SK-N-SH treated with all-trans-retinoic acid at 6 μM for 48 hours (cell line): ENCODE measurements at regions not wholly inside any gene's neighbourhood (a gene's known extent, or its start where the extent isn't known, plus 50 kb on each side); places are given as distances from the start of the nearest gene placed in this dataset.

ENCODE experiments used
- ATAC-seq: fragments of 200-7000 bp; cut with Tn5 transposase; 3 replicates; pipeline ENCODE4 v1.9.1; 2020; ENCODE audit warnings: mild to moderate bottlenecking, moderate library complexity
- ARNTL ChIP-seq: fragments of 450-650 bp; formaldehyde crosslinking; IDR thresholded peaks from 2 replicates; pipeline ENCODE4 v1.5.0; 2020; ENCODE audit warnings: low read depth, mild to moderate bottlenecking, moderate library complexity, borderline replicate concordance
- BACH2 ChIP-seq: fragments of 250-450 bp; sonication (Bioruptor Pico); IDR thresholded peaks from 2 replicates; pipeline ENCODE4 v1.9.0; 2021; ENCODE audit warnings: mild to moderate bottlenecking, borderline replicate concordance
- CSDC2 ChIP-seq: fragments of 250-450 bp; sonication (Bioruptor Pico); IDR thresholded peaks from 2 replicates; pipeline ENCODE4 v1.5.0; 2020; ENCODE audit warnings: mild to moderate bottlenecking, moderate library complexity
- ESRRG ChIP-seq: fragments of 250-450 bp; sonication (Bioruptor Pico); IDR thresholded peaks from 2 replicates; pipeline ENCODE4 v1.6.1; 2021; ENCODE audit warnings: mild to moderate bottlenecking
- GLIS3 ChIP-seq: fragments of 250-450 bp; sonication (Bioruptor Pico); IDR thresholded peaks from 2 replicates; pipeline ENCODE4 v1.5.0; 2020; ENCODE audit warnings: mild to moderate bottlenecking, moderate library complexity
- ISL1 ChIP-seq: fragments of 250-450 bp; sonication (Bioruptor Pico); IDR thresholded peaks from 2 replicates; pipeline ENCODE4 v2.1.2; 2022; ENCODE audit warnings: mild to moderate bottlenecking, moderate library complexity
- OSR1 ChIP-seq: fragments of 250-450 bp; sonication (Bioruptor Pico); IDR thresholded peaks from 2 replicates; pipeline ENCODE4 v1.8.0; 2022; ENCODE audit warnings: moderate library complexity, mild to moderate bottlenecking, inconsistent platforms
- SNAI2 ChIP-seq: fragments of 250-450 bp; sonication (Bioruptor Pico); IDR thresholded peaks from 2 replicates; pipeline ENCODE4 v1.5.0; 2020; ENCODE audit warnings: mild to moderate bottlenecking, moderate library complexity
- TCF4 ChIP-seq: fragments of 250-450 bp; sonication (Bioruptor Pico); IDR thresholded peaks from 2 replicates; pipeline ENCODE4 v1.8.0; 2021; ENCODE audit warnings: mild to moderate bottlenecking, moderate library complexity, borderline replicate concordance
- TOX ChIP-seq: fragments of 250-450 bp; sonication (Bioruptor Pico); IDR thresholded peaks from 2 replicates; pipeline ENCODE4 v1.8.0; 2021; ENCODE audit warnings: mild to moderate bottlenecking, moderate library complexity, borderline replicate concordance
- ZC3H10 ChIP-seq: fragments of 250-450 bp; sonication (Bioruptor Pico); IDR thresholded peaks from 2 replicates; pipeline ENCODE4 v1.5.1; 2021; ENCODE audit warnings: mild to moderate bottlenecking, moderate library complexity
- ZFP3 ChIP-seq: fragments of 250-450 bp; sonication (Bioruptor Pico); IDR thresholded peaks from 2 replicates; pipeline ENCODE4 v1.5.0; 2020; ENCODE audit warnings: mild to moderate bottlenecking, moderate library complexity
- ZNF565 ChIP-seq: fragments of 450-650 bp; formaldehyde crosslinking; conservative IDR thresholded peaks from 2 replicates; pipeline ENCODE4 v1.5.0; 2020; ENCODE audit warnings: low read depth, mild to moderate bottlenecking, moderate library complexity
- ZNF70 ChIP-seq: fragments of 450-650 bp; formaldehyde crosslinking; IDR thresholded peaks from 2 replicates; pipeline ENCODE4 v1.5.0; 2020; ENCODE audit warnings: mild to moderate bottlenecking, moderate library complexity
- TF ChIP-seq, protein P1 (sequence below): fragments of 250-450 bp; sonication (Bioruptor Pico); IDR thresholded peaks from 2 replicates; pipeline ENCODE4 v1.8.0; 2021; ENCODE audit warnings: low read depth, mild to moderate bottlenecking, moderate library complexity, borderline replicate concordance
- TF ChIP-seq, protein P2 (sequence below): fragments of 250-450 bp; sonication (Bioruptor Pico); IDR thresholded peaks from 2 replicates; pipeline ENCODE4 v1.5.0; 2020; ENCODE audit warnings: mild to moderate bottlenecking, moderate library complexity
- TF ChIP-seq, protein P3 (sequence below): fragments of 250-450 bp; sonication (Bioruptor Pico); IDR thresholded peaks from 2 replicates; pipeline ENCODE4 v1.8.0; 2020; ENCODE audit warnings: mild to moderate bottlenecking, moderate library complexity, borderline replicate concordance
- TF ChIP-seq, protein P4 (sequence below): fragments of 250-450 bp; sonication (Bioruptor Pico); IDR thresholded peaks from 2 replicates; pipeline ENCODE4 v1.5.1; 2020; ENCODE audit warnings: low read depth, mild to moderate bottlenecking, moderate library complexity

DNA sequence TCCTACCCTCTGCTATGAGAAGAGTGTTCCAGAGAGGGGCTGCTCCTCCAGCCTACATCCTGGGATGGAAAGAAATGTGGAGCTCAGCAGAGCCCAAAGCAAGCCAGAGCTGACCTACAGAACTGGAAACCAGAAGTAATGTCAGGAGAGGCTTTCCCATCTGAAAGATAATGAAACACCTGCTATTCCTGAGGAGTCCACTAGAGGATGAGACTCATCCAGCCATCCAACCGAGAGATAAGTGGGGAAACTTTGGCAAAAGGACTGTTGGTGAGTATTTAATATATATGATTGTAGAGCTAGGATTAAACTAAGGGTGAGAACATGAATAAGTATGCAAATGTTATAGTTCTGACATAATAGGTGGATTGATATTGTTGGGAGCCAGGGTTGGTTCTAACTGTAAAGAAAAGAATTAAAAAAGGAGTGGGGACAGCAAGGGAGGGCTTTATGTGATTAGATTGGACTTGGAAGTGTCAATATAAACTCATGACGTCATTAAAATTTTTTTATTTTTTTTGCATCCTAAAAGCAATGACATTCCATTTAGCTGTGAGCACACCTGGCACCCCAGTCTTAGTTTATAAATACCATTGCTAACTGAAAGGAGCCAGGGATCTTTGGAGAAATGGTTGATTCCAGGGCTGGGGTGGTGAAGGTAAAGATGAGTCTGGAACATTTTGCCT lies 312.8 kb upstream of the NFE2L3 start:
- TF ChIP-seq, protein P1, sequence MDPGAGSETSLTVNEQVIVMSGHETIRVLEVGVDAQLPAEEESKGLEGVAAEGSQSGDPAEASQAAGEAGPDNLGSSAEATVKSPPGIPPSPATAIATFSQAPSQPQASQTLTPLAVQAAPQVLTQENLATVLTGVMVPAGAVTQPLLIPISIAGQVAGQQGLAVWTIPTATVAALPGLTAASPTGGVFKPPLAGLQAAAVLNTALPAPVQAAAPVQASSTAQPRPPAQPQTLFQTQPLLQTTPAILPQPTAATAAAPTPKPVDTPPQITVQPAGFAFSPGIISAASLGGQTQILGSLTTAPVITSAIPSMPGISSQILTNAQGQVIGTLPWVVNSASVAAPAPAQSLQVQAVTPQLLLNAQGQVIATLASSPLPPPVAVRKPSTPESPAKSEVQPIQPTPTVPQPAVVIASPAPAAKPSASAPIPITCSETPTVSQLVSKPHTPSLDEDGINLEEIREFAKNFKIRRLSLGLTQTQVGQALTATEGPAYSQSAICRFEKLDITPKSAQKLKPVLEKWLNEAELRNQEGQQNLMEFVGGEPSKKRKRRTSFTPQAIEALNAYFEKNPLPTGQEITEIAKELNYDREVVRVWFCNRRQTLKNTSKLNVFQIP = no peak
- 0 out of 3 replicates have a peak, but pooled peaks have one; percentile 19 for ATAC-seq

DNA sequence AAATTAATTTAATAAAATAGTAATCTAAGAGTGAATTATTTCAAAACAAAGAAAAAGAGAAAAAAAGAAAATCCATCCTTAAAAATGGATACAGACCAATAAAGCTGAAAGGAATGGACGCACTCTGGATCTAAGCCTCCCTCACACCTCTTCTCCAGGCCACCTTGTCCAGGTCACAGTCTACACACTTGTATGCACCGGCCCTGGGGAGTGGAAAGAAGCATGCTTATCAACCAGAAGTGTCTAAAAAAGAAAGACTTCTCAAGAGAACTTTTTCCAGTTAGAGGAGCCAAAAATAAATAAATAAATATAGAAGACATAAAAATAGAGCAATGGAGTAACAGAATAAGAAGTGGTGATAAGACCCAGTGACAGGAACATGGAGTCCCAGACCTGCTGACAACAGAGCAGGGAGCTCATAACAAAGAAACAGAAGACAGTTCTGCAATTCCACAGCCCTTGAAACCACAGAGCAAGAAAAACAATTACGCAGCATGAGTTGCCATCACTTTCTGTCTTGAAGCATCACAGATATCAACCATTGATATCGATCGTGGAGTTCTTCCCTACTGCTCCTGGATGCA lies 311.7 kb upstream of the NFE2L3 start:
- ATAC-seq = no peak

DNA sequence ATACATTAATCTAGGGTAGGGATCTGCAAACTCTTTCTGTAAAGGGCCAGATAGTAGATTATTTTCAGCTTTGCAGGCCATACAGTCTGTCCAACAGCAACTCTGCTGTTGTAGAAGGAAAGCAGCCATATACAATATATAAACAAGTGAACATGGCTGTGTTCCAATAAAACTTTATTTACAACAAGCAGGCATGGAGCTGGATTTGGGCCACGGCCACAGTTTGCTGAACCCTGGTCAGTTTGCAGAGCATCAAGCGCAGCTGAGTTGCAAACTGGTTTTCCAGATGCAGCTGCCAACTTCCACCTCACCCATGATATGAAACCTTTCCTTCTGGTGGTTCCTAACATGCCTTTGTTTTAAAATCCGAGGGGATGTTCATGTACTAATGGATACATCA lies 310.4 kb upstream of the NFE2L3 start:
- ATAC-seq = no peak
- TF ChIP-seq ESRRG (CRISPR knock-in tag) = no peak
- no peak for TF ChIP-seq OSR1 (CRISPR knock-in tag)
- no peak for TF ChIP-seq ZNF70
- TF ChIP-seq, protein P2, sequence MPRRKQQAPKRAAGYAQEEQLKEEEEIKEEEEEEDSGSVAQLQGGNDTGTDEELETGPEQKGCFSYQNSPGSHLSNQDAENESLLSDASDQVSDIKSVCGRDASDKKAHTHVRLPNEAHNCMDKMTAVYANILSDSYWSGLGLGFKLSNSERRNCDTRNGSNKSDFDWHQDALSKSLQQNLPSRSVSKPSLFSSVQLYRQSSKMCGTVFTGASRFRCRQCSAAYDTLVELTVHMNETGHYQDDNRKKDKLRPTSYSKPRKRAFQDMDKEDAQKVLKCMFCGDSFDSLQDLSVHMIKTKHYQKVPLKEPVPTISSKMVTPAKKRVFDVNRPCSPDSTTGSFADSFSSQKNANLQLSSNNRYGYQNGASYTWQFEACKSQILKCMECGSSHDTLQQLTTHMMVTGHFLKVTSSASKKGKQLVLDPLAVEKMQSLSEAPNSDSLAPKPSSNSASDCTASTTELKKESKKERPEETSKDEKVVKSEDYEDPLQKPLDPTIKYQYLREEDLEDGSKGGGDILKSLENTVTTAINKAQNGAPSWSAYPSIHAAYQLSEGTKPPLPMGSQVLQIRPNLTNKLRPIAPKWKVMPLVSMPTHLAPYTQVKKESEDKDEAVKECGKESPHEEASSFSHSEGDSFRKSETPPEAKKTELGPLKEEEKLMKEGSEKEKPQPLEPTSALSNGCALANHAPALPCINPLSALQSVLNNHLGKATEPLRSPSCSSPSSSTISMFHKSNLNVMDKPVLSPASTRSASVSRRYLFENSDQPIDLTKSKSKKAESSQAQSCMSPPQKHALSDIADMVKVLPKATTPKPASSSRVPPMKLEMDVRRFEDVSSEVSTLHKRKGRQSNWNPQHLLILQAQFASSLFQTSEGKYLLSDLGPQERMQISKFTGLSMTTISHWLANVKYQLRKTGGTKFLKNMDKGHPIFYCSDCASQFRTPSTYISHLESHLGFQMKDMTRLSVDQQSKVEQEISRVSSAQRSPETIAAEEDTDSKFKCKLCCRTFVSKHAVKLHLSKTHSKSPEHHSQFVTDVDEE (CRISPR knock-in tag) = no peak
- TF ChIP-seq, protein P3, sequence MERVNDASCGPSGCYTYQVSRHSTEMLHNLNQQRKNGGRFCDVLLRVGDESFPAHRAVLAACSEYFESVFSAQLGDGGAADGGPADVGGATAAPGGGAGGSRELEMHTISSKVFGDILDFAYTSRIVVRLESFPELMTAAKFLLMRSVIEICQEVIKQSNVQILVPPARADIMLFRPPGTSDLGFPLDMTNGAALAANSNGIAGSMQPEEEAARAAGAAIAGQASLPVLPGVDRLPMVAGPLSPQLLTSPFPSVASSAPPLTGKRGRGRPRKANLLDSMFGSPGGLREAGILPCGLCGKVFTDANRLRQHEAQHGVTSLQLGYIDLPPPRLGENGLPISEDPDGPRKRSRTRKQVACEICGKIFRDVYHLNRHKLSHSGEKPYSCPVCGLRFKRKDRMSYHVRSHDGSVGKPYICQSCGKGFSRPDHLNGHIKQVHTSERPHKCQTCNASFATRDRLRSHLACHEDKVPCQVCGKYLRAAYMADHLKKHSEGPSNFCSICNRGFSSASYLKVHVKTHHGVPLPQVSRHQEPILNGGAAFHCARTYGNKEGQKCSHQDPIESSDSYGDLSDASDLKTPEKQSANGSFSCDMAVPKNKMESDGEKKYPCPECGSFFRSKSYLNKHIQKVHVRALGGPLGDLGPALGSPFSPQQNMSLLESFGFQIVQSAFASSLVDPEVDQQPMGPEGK (CRISPR knock-in tag) = no peak
- TF ChIP-seq SNAI2 (CRISPR knock-in tag) = no peak
- no peak for TF ChIP-seq ISL1 (CRISPR knock-in tag)
- TF ChIP-seq GLIS3 (CRISPR knock-in tag) = no peak
- TF ChIP-seq, protein P4, sequence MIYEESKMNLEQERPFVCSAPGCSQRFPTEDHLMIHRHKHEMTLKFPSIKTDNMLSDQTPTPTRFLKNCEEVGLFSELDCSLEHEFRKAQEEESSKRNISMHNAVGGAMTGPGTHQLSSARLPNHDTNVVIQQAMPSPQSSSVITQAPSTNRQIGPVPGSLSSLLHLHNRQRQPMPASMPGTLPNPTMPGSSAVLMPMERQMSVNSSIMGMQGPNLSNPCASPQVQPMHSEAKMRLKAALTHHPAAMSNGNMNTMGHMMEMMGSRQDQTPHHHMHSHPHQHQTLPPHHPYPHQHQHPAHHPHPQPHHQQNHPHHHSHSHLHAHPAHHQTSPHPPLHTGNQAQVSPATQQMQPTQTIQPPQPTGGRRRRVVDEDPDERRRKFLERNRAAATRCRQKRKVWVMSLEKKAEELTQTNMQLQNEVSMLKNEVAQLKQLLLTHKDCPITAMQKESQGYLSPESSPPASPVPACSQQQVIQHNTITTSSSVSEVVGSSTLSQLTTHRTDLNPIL (CRISPR knock-in tag) = no peak
- no peak for TF ChIP-seq TOX (CRISPR knock-in tag)
- no peak for TF ChIP-seq BACH2 (CRISPR knock-in tag)
- TF ChIP-seq ARNTL (CRISPR knock-in tag) = no peak
- TF ChIP-seq TCF4 (CRISPR knock-in tag) = no peak
- TF ChIP-seq, all 23 proteins: peak for 0

More for the DNA sequence above, 311.7 kb upstream of the NFE2L3 start:
- TF ChIP-seq, protein P2 (CRISPR knock-in tag) = no peak
- no peak for TF ChIP-seq TOX (CRISPR knock-in tag)
- no peak for TF ChIP-seq ARNTL (CRISPR knock-in tag)
- TF ChIP-seq CSDC2 (CRISPR knock-in tag) = no peak
- TF ChIP-seq, protein P3 (CRISPR knock-in tag) = no peak
- TF ChIP-seq ISL1 (CRISPR knock-in tag) = no peak
- no peak for TF ChIP-seq BACH2 (CRISPR knock-in tag)
- no peak for TF ChIP-seq ZNF565 (CRISPR knock-in tag)
- TF ChIP-seq ZC3H10 (CRISPR knock-in tag) = no peak
- no peak for TF ChIP-seq ZFP3
- TF ChIP-seq, all 23 proteins: peak for 0
